ENCODE measurements at regions not wholly inside any gene's neighbourhood (a gene's known extent, or its start where the extent isn't known, plus 50 kb on each side); places are given as distances from the start of the nearest gene placed in this dataset.

- intact Hi-C loops (cut with DNase I), result no loop called here
- H3K4me3 ChIP-seq, result no peak overlapping the region
- ATAC-seq, result no peak
Observed at GRCh38 chrX:79572566-79572965, 205.4 kb upstream of the ITM2A start.

GRCh38 chrX:79570524-79571240, 203.5 kb upstream of the ITM2A start:
- TF ChIP-seq CTCF (IDR thresholded peaks at IDR 0.05), result no peak
- no peak for ATAC-seq
- intact Hi-C loops (cut with DNase I), result no loop called here

More at GRCh38 chrX:79572566-79572965, 205.4 kb upstream of the ITM2A start:
- no peak for DNase-seq
- H3K27ac ChIP-seq, result no peak overlapping the region
- no peaks in the 10 kb centered on the region for H3K27me3 ChIP-seq
- no peaks in the 10 kb centered on the region for H3K9me3 ChIP-seq
- no peaks in the 10 kb centered on the region for H3K36me3 ChIP-seq
- H3K4me1 ChIP-seq, result no peaks in the 10 kb centered on the region
- no peak for TF ChIP-seq CTCF (IDR thresholded peaks at IDR 0.05)

GRCh38 chrX:79568309-79568708, 201.2 kb upstream of the ITM2A start:
- H3K4me3 ChIP-seq, result no peak overlapping the region
- intact Hi-C loops (cut with DNase I), result no loop called here
- no peak for DNase-seq
- no peak for ATAC-seq
- no peaks in the 10 kb centered on the region for H3K4me1 ChIP-seq
- no peaks in the 10 kb centered on the region for H3K36me3 ChIP-seq
- H3K27me3 ChIP-seq, result no peaks in the 10 kb centered on the region
- no peaks in the 10 kb centered on the region for H3K9me3 ChIP-seq
- no peak overlapping the region for H3K27ac ChIP-seq
- no peak for TF ChIP-seq CTCF (IDR thresholded peaks at IDR 0.05)

More at GRCh38 chrX:79570524-79571240, 203.5 kb upstream of the ITM2A start:
- Histone ChIP-seq H3K4me3 (no peak overlapping the region), H3K9me3 (no peaks in the 10 kb centered on the region), H3K27ac (no peak overlapping the region), H3K27me3 (no peaks in the 10 kb centered on the region), H3K4me1 (no peaks in the 10 kb centered on the region), H3K36me3 (no peaks in the 10 kb centered on the region)
- DNase-seq, result no peak

GRCh38 chrX:79564362-79564761, 197.2 kb upstream of the ITM2A start:
- H3K4me3 ChIP-seq, result no peak overlapping the region
- no peaks in the 10 kb centered on the region for H3K9me3 ChIP-seq
- no peaks in the 10 kb centered on the region for H3K4me1 ChIP-seq
- H3K36me3 ChIP-seq, result no peaks in the 10 kb centered on the region
- DNase-seq (no peak), ATAC-seq (no peak)
- H3K27me3 ChIP-seq, result no peaks in the 10 kb centered on the region
- intact Hi-C loops (cut with DNase I), result no loop called here
- H3K27ac ChIP-seq, result no peak overlapping the region
- TF ChIP-seq CTCF (IDR thresholded peaks at IDR 0.05), result no peak

- no peaks in the 10 kb centered on the region for H3K36me3 ChIP-seq
- no peak overlapping the region for H3K27ac ChIP-seq
- H3K9me3 ChIP-seq, result no peaks in the 10 kb centered on the region
- ATAC-seq, result no peak
- no peak for DNase-seq
- no peaks in the 10 kb centered on the region for H3K27me3 ChIP-seq
- H3K4me1 ChIP-seq, result no peaks in the 10 kb centered on the region
- no peak overlapping the region for H3K4me3 ChIP-seq
- TF ChIP-seq CTCF (IDR thresholded peaks at IDR 0.05), result no peak
- intact Hi-C loops (cut with DNase I), result no loop called here
Observed at GRCh38 chrX:79559290-79559689, 192.2 kb upstream of the ITM2A start.
